ENCODE measurements at regions not wholly inside any gene's neighbourhood (a gene's known extent, or its start where the extent isn't known, plus 50 kb on each side); places are given as distances from the start of the nearest gene placed in this dataset.
A peak's percentile ranks its signal among the peaks of the same experiment; 100 is the strongest.

- ATAC-seq = peak; percentile 42 to 70
- peaks cover 4% of the 10 kb centered on the region for H3K4me1 ChIP-seq
- no peaks in the 10 kb centered on the region for H3K36me3 ChIP-seq
- no peaks in the 10 kb centered on the region for H3K27me3 ChIP-seq (ENCODE audit: low read depth)
- no peak for DNase-seq
- H3K4me3 ChIP-seq = no peak overlapping the region
- H3K27ac ChIP-seq = no peak overlapping the region
- intact Hi-C loops (cut with DNase I) = no loop called here
- no peak for TF ChIP-seq CTCF (IDR thresholded peaks at IDR 0.05)
- H3K9me3 ChIP-seq = peaks cover 4% of the 10 kb centered on the region
These were observed 69.2 kb upstream of the GRID2 start for GRCh38 chr4:92234393-92235176.

GRCh38 chr4:92235731-92236130 lies 68.0 kb upstream of the GRID2 start:
- Histone ChIP-seq H3K27me3 (ENCODE audit: low read depth) (no peaks in the 10 kb centered on the region), H3K27ac (no peak overlapping the region), H3K4me1 (peaks cover 4% of the 10 kb centered on the region), H3K9me3 (peaks cover 4% of the 10 kb centered on the region), H3K4me3 (no peak overlapping the region), H3K36me3 (no peaks in the 10 kb centered on the region)
- intact Hi-C loops (cut with DNase I) = no loop called here
- ATAC-seq = no peak
- no peak for DNase-seq
- no peak for TF ChIP-seq CTCF (IDR thresholded peaks at IDR 0.05)

GRCh38 chr4:92236877-92237276 lies 66.9 kb upstream of the GRID2 start:
- no peak for TF ChIP-seq CTCF (IDR thresholded peaks at IDR 0.05)
- ATAC-seq (no peak), DNase-seq (no peak)
- no peaks in the 10 kb centered on the region for H3K36me3 ChIP-seq
- H3K4me1 ChIP-seq = peaks cover 4% of the 10 kb centered on the region
- peaks cover 4% of the 10 kb centered on the region for H3K9me3 ChIP-seq
- no peak overlapping the region for H3K4me3 ChIP-seq
- no peak overlapping the region for H3K27ac ChIP-seq
- H3K27me3 ChIP-seq (ENCODE audit: low read depth) = no peaks in the 10 kb centered on the region
- intact Hi-C loops (cut with DNase I) = no loop called here

- peaks cover 4% of the 10 kb centered on the region for H3K9me3 ChIP-seq
- peaks cover 4% of the 10 kb centered on the region for H3K4me1 ChIP-seq
- no peak for TF ChIP-seq CTCF (IDR thresholded peaks at IDR 0.05)
- no peaks in the 10 kb centered on the region for H3K27me3 ChIP-seq (ENCODE audit: low read depth)
- no peak overlapping the region for H3K4me3 ChIP-seq
- intact Hi-C loops (cut with DNase I) = no loop called here
- ATAC-seq (no peak), DNase-seq (no peak)
- no peaks in the 10 kb centered on the region for H3K36me3 ChIP-seq
- H3K27ac ChIP-seq = no peak overlapping the region
These were observed 66.2 kb upstream of the GRID2 start for GRCh38 chr4:92237559-92237958.

GRCh38 chr4:92241094-92241493 lies 62.7 kb upstream of the GRID2 start:
- no peak for TF ChIP-seq CTCF (IDR thresholded peaks at IDR 0.05)
- intact Hi-C loops (cut with DNase I) = no loop called here
- Histone ChIP-seq H3K27me3 (ENCODE audit: low read depth) (no peaks in the 10 kb centered on the region), H3K4me1 (no peaks in the 10 kb centered on the region), H3K9me3 (peaks cover 4% of the 10 kb centered on the region), H3K4me3 (no peak overlapping the region), H3K36me3 (no peaks in the 10 kb centered on the region), H3K27ac (no peak overlapping the region)
- no peak for ATAC-seq
- DNase-seq = no peak

Data from lower lobe of right lung (tissue), 2 donors.